Ishikawa (cell line): ENCODE measurements at regions not wholly inside any gene's neighbourhood (a gene's known extent, or its start where the extent isn't known, plus 50 kb on each side); places are given as distances from the start of the nearest gene placed in this dataset.
A peak's percentile ranks its signal among the peaks of the same experiment; 100 is the strongest.

Experiments
- CEBPB ChIP-seq: IDR thresholded peaks from 2 replicates; pipeline ENCODE4 v1.6.1; 2012
- CREB1 ChIP-seq: IDR thresholded peaks from 2 replicates; pipeline ENCODE4 v1.6.1; 2012; ENCODE audit warnings: low read depth
- EGR1 ChIP-seq: IDR thresholded peaks from 2 replicates; pipeline ENCODE4 v1.6.1; 2012
- EP300 ChIP-seq: IDR thresholded peaks from 2 replicates; pipeline ENCODE4 v1.6.1; 2012; ENCODE audit warnings: borderline replicate concordance
- FOXM1 ChIP-seq: IDR thresholded peaks from 2 replicates; pipeline ENCODE4 v1.6.1; 2012; ENCODE audit warnings: low read depth, borderline replicate concordance
- MAX ChIP-seq: IDR thresholded peaks from 2 replicates; pipeline ENCODE4 v1.6.1; 2012
- NFIC ChIP-seq: IDR thresholded peaks from 2 replicates; pipeline ENCODE4 v1.6.1; 2012
- RAD21 ChIP-seq: IDR thresholded peaks from 2 replicates; pipeline ENCODE4 v1.6.1; 2012; ENCODE audit warnings: low read depth
- REST ChIP-seq: IDR thresholded peaks from 2 replicates; pipeline ENCODE4 v1.6.1; 2012; ENCODE audit warnings: low read depth, mild to moderate bottlenecking
- TAF1 ChIP-seq: IDR thresholded peaks from 2 replicates; pipeline ENCODE4 v1.6.1; 2012; ENCODE audit warnings: low read depth, mild to moderate bottlenecking
- TCF12 ChIP-seq: IDR thresholded peaks from 2 replicates; pipeline ENCODE4 v1.6.1; 2012; ENCODE audit warnings: low read depth
- TEAD4 ChIP-seq: IDR thresholded peaks from 2 replicates; pipeline ENCODE4 v1.6.1; 2012
- USF1 ChIP-seq: IDR thresholded peaks from 2 replicates; pipeline ENCODE4 v1.6.1; 2012
- YY1 ChIP-seq: IDR thresholded peaks from 2 replicates; pipeline ENCODE4 v1.6.1; 2012; ENCODE audit warnings: low read depth
- ZBTB7A ChIP-seq: IDR thresholded peaks from 2 replicates; pipeline ENCODE4 v1.6.1; 2012; ENCODE audit warnings: low read depth

- TF ChIP-seq ZBTB7A (no peak), REST (no peak), EP300 (no peak), RAD21 (no peak), USF1 (no peak), TAF1 (no peak), EGR1 (no peak), CEBPB (no peak)
These were observed 52.8 kb upstream of the CTAGE1 start for GRCh38 chr18:22470248-22471235.

DNA sequence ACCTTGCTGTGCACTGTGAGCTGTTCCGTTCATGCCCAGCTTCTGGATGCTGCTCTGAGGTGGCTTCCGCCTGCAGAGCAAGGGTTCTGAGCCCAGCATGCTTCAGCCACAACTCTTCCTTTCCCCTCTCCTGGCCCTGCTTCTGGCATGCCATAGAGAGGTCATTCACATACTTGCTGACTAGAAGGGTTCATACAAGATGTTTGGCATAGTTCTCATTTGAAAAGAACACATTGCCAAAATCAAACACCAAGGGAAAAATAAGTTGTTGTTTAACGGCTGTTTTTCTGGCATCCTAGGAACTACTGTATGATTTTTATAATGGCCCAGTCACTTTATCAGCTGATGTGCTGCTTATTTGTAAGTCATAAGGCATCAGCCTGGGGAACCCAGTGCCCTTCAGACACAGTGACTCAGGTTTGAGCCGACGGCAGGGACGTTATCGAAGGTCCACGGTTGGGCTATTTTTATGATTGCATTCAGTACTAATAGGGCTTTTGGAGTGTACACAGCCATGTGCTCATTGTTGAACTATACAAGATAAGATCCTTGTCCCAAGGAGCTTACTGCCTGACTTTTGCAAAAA, 53.9 kb upstream of the CTAGE1 start:
- TF ChIP-seq RAD21 (no peak), TAF1 (no peak), FOXM1 (no peak), MAX (no peak), TEAD4 (no peak), CEBPB (no peak), CREB1 (no peak), NFIC (no peak), YY1 (no peak), TCF12 (no peak), EGR1 (no peak)

- TF ChIP-seq YY1: no peak
- TF ChIP-seq EP300: no peak
- TF ChIP-seq USF1: no peak
- no peak for TF ChIP-seq CEBPB
- no peak for TF ChIP-seq TCF12
- no peak for TF ChIP-seq MAX
- TF ChIP-seq TAF1: no peak
- no peak for TF ChIP-seq REST
- TF ChIP-seq CREB1: no peak
- no peak for TF ChIP-seq TEAD4
- TF ChIP-seq EGR1: no peak
- TF ChIP-seq ZBTB7A: no peak
- TF ChIP-seq RAD21: no peak
- TF ChIP-seq NFIC: no peak
- no peak for TF ChIP-seq FOXM1
These were observed 55.7 kb upstream of the CTAGE1 start for GRCh38 chr18:22473366-22473765.

- TF ChIP-seq CREB1: no peak
- TF ChIP-seq RAD21: no peak
- peak; percentile 63 for TF ChIP-seq NFIC
- TF ChIP-seq ZBTB7A: no peak
- no peak for TF ChIP-seq MAX
These were observed 57.8 kb upstream of the CTAGE1 start for GRCh38 chr18:22475426-22476100.

- no peak for TF ChIP-seq YY1
- no peak for TF ChIP-seq CREB1
- no peak for TF ChIP-seq EP300
- TF ChIP-seq USF1: no peak
- no peak for TF ChIP-seq EGR1
- TF ChIP-seq MAX: no peak
- no peak for TF ChIP-seq TCF12
- TF ChIP-seq FOXM1: no peak
- no peak for TF ChIP-seq TAF1
- TF ChIP-seq RAD21: no peak
- no peak for TF ChIP-seq CEBPB
These were observed 59.5 kb upstream of the CTAGE1 start for GRCh38 chr18:22477222-22477621.
